Uterus (tissue), 3 donors: ENCODE measurements at regions not wholly inside any gene's neighbourhood (a gene's known extent, or its start where the extent isn't known, plus 50 kb on each side); places are given as distances from the start of the nearest gene placed in this dataset.

Experiments
- DNase-seq, 2 donors: peaks; one replicate each; pipeline ENCODE4 v3.0.0-alpha.2; 2019 to 2020
- H3K27ac ChIP-seq, 2 donors: fragments of 200-600 bp; sonication (generic); 1 replicate in 1 of 2; 2 replicates in 1 of 2; pipeline ENCODE4 v1.5.1; 2016 to 2018
- H3K27me3 ChIP-seq, 2 donors: fragments of 200-600 bp; sonication (generic); one replicate each; pipeline ENCODE4 v1.5.1; 2018 to 2019; ENCODE audit warnings: control low read depth in 1 of 2
- H3K36me3 ChIP-seq, 2 donors: fragments of 200-600 bp; sonication (generic); one replicate each; pipeline ENCODE4 v1.5.1; 2019; ENCODE audit warnings: control low read depth in 1 of 2
- H3K4me1 ChIP-seq, 2 donors: fragments of 200-600 bp; sonication (generic); one replicate each; pipeline ENCODE4 v1.5.1; 2018 to 2019; ENCODE audit warnings: control low read depth in 1 of 2
- H3K4me3 ChIP-seq, 2 donors: fragments of 200-600 bp; sonication (generic); 1 replicate in 1 of 2; 2 replicates in 1 of 2; pipeline ENCODE4 v1.5.1; 2018 to 2019; ENCODE audit warnings: mild to moderate bottlenecking in 1 of 2
- H3K9me3 ChIP-seq, 2 donors: fragments of 200-600 bp; sonication (generic); one replicate each; pipeline ENCODE4 v1.5.1; 2019; ENCODE audit warnings: control low read depth in 1 of 2
- CTCF ChIP-seq, 4 experiments: fragments of 200-600 bp in 2 of 4; fragments of 450-650 bp in 2 of 4; sonication (generic) in 2 of 4; IDR thresholded peaks; one replicate each; pipeline ENCODE4 v1.5.1; 2016 to 2019; ENCODE audit warnings: antibody characterized with exemption in 4 of 4, mild to moderate bottlenecking in 2 of 4, moderate library complexity in 1 of 4
- POLR2A ChIP-seq, 2 donors: fragments of 450-650 bp; IDR thresholded peaks; one replicate each; pipeline ENCODE4 v1.6.1; 2016; ENCODE audit warnings: antibody characterized with exemption in 2 of 2, mild to moderate bottlenecking in 1 of 2, moderate library complexity in 1 of 2
- intact Hi-C: fragments of 100-400 bp; cut with DNase I; formaldehyde crosslinking; loops from one replicate; pipeline ENCODE4 v1.15.1; 2023; ENCODE audit warnings: low total_unique reads
- donor health status: DM: yes; HTN: yes; CAD: no.

GRCh38 chr2:83162421-83162820 lies 1296.7 kb downstream of the SUCLG1 start:
- no peak for TF ChIP-seq POLR2A (IDR thresholded peaks at IDR 0.05)
- TF ChIP-seq CTCF (IDR thresholded peaks at IDR 0.05) = no peak
- H3K9me3 ChIP-seq = no peaks in the 10 kb centered on the region
- H3K27me3 ChIP-seq = no peaks in the 10 kb centered on the region
- H3K27ac ChIP-seq = no peak overlapping the region
- intact Hi-C loops = no loop called here
- no peak overlapping the region for H3K4me3 ChIP-seq
- H3K36me3 ChIP-seq = no peaks in the 10 kb centered on the region
- DNase-seq = no peak
- H3K4me1 ChIP-seq = no peaks in the 10 kb centered on the region

- H3K36me3 ChIP-seq = no peaks in the 10 kb centered on the region
Observed at GRCh38 chr2:83160571-83160970, 1298.5 kb downstream of the SUCLG1 start.

GRCh38 chr2:83155826-83156225 lies 1303.3 kb downstream of the SUCLG1 start:
- Histone ChIP-seq H3K27me3 (no peaks in the 10 kb centered on the region), H3K9me3 (no peaks in the 10 kb centered on the region), H3K27ac (no peak overlapping the region), H3K4me3 (no peak overlapping the region), H3K4me1 (no peaks in the 10 kb centered on the region), H3K36me3 (no peaks in the 10 kb centered on the region)
- intact Hi-C loops = no loop called here
- no peak for DNase-seq
- no peak for TF ChIP-seq CTCF (IDR thresholded peaks at IDR 0.05)
- TF ChIP-seq POLR2A (IDR thresholded peaks at IDR 0.05) = no peak

More at GRCh38 chr2:83160571-83160970, 1298.5 kb downstream of the SUCLG1 start:
- no peaks in the 10 kb centered on the region for H3K27me3 ChIP-seq
- no peak overlapping the region for H3K4me3 ChIP-seq
- no peaks in the 10 kb centered on the region for H3K4me1 ChIP-seq
- no peak for DNase-seq
- TF ChIP-seq CTCF (IDR thresholded peaks at IDR 0.05) (no peak), POLR2A (IDR thresholded peaks at IDR 0.05) (no peak)
- no peak overlapping the region for H3K27ac ChIP-seq
- intact Hi-C loops = no loop called here
- H3K9me3 ChIP-seq = no peaks in the 10 kb centered on the region

GRCh38 chr2:83143946-83144345 lies 1315.1 kb downstream of the SUCLG1 start:
- no peak overlapping the region for H3K27ac ChIP-seq
- H3K4me3 ChIP-seq = no peak overlapping the region
- DNase-seq = no peak
- H3K4me1 ChIP-seq = no peaks in the 10 kb centered on the region
- TF ChIP-seq POLR2A (IDR thresholded peaks at IDR 0.05) (no peak), CTCF (IDR thresholded peaks at IDR 0.05) (no peak)
- H3K9me3 ChIP-seq = no peaks in the 10 kb centered on the region
- intact Hi-C loops = no loop called here
- H3K36me3 ChIP-seq = no peaks in the 10 kb centered on the region
- no peaks in the 10 kb centered on the region for H3K27me3 ChIP-seq

GRCh38 chr2:83142934-83143333 lies 1316.1 kb downstream of the SUCLG1 start:
- H3K36me3 ChIP-seq = no peaks in the 10 kb centered on the region
- no peaks in the 10 kb centered on the region for H3K27me3 ChIP-seq
- H3K4me1 ChIP-seq = no peaks in the 10 kb centered on the region
- intact Hi-C loops = no loop called here
- H3K4me3 ChIP-seq = no peak overlapping the region
- TF ChIP-seq CTCF (IDR thresholded peaks at IDR 0.05) = no peak
- no peak for TF ChIP-seq POLR2A (IDR thresholded peaks at IDR 0.05)
- no peak overlapping the region for H3K27ac ChIP-seq
- DNase-seq = no peak
- no peaks in the 10 kb centered on the region for H3K9me3 ChIP-seq
